ENCODE measurements at regions not wholly inside any gene's neighbourhood (a gene's known extent, or its start where the extent isn't known, plus 50 kb on each side); places are given as distances from the start of the nearest gene placed in this dataset.

DNA sequence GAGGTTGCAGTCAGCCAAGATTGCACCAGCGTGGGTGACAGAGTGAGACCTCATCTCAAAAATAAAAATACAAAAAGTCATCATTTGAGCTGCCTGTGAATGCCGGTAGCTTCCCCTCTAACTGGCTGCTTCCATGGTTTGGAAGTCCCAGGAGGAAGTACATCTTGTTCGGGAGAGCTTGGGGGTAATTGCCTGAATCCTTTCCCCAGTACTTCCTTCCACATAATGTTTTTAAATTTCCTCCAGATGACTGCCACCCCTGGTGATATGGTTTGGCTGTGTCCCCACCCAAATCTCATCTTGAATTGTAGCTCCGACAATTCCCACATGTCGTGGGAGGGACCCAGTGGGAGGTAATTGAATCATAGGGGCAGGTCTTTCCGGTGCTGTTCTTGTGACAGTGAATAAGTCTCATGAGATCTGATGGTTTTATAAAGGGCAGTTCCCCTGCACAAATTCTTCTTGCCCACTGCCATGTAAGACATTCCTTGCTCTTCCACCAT lies 87.2 kb downstream of the SPRING1 start:
- no peak overlapping the region for H3K4me3 ChIP-seq (ENCODE audit: low read depth, low read length)

DNA sequence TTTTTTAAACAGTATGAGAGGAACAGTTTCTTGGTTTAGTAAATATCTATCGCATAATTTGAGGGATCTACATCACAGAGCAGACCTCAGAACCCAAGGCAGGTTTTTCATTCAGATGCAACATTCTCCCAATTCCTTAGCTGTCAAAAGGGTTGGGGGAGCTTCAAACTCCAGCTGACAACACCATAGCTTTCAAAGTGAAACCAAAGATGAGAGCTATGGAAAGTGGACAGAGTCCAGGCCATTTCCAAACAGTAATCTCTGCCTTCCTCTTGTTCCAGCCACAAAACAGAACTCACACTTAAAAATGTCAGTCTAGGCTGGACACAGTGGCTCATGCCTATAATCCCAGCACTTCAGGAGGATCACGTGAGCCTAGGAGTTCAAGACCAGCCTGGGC lies 87.8 kb downstream of the SPRING1 start:
- H3K4me3 ChIP-seq (ENCODE audit: low read depth, low read length), result peak overlapping the region; percentile 17; the same call in 1 of the 2 replicates
- TF ChIP-seq, protein P1, sequence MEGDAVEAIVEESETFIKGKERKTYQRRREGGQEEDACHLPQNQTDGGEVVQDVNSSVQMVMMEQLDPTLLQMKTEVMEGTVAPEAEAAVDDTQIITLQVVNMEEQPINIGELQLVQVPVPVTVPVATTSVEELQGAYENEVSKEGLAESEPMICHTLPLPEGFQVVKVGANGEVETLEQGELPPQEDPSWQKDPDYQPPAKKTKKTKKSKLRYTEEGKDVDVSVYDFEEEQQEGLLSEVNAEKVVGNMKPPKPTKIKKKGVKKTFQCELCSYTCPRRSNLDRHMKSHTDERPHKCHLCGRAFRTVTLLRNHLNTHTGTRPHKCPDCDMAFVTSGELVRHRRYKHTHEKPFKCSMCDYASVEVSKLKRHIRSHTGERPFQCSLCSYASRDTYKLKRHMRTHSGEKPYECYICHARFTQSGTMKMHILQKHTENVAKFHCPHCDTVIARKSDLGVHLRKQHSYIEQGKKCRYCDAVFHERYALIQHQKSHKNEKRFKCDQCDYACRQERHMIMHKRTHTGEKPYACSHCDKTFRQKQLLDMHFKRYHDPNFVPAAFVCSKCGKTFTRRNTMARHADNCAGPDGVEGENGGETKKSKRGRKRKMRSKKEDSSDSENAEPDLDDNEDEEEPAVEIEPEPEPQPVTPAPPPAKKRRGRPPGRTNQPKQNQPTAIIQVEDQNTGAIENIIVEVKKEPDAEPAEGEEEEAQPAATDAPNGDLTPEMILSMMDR (IDR thresholded peaks at IDR 0.05; ENCODE audit: low read depth, low read length), result no peak

More for the DNA sequence above, 87.2 kb downstream of the SPRING1 start:
- TF ChIP-seq, protein P1 (IDR thresholded peaks at IDR 0.05; ENCODE audit: low read depth, low read length), result no peak

DNA sequence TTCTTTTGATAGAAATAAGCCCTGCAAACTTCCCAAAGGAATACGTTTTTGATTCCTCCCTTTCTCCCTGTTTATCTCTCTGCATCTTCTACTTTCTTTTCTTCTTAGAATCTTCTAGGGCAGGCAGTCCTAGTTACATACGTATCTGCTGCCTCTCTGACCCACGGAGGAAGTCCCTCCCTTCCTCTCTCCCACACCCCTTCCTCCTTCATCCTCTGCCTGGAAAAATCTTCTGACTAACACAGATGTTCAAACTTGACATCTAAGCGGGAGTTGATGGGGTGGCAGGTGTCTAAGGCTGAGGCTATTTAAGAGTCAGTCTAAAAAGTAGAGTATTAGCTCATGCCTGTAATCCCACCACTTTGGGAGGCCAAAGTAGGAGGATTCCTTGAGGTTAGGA lies 88.6 kb downstream of the MAP1LC3B2 start:
- H3K4me3 ChIP-seq (ENCODE audit: low read depth, low read length), result no peak overlapping the region
- TF ChIP-seq, protein P1 (IDR thresholded peaks at IDR 0.05; ENCODE audit: low read depth, low read length), result no peak

DNA sequence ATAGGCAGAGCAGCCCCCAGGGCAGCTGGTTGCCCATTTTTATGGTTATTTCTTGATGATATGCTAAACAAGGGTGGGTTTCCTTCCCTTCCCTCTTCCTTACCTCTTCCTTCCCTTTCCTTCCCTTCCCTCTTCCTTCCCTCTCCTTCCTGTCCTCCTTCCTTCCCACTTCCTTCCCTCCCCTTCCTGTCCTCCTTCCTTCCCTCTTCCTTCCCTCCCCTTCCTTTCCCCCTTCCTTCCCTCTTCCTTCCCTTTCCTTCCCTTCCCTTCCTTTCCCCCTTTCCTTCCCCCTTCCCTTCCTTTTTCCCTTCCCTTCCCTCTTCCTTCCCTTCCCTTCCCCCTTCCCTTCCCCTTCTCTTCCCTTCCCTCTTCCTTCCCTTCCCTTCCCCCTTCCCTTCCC lies 87.7 kb downstream of the MAP1LC3B2 start:
- TF ChIP-seq, protein P1 (IDR thresholded peaks at IDR 0.05; ENCODE audit: low read depth, low read length), result no peak

DNA sequence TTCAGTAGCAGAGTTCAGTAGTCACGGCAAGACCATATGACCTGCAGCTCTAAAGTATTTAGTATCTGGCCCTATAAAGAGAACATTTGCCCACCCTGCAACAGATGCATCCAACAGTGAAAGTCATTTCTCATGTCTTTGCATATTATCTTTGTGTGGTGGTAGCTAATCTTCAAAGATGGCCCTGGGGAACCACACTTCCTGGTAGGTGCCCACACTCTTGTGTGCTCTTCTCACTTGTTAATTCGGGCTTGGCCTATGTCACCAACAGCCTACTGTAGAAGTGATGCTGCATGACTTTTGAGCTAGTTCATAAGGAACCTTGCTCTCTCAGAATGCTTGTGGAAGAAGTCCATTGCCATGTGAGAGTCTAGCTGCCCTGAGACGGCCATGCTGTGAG lies 85.6 kb downstream of the MAP1LC3B2 start:
- TF ChIP-seq, protein P1 (IDR thresholded peaks at IDR 0.05; ENCODE audit: low read depth, low read length), result no peak
- H3K4me3 ChIP-seq (ENCODE audit: low read depth, low read length), result no peak overlapping the region

More for the DNA sequence above, 87.7 kb downstream of the MAP1LC3B2 start:
- H3K4me3 ChIP-seq (ENCODE audit: low read depth, low read length), result no peak overlapping the region

DNA sequence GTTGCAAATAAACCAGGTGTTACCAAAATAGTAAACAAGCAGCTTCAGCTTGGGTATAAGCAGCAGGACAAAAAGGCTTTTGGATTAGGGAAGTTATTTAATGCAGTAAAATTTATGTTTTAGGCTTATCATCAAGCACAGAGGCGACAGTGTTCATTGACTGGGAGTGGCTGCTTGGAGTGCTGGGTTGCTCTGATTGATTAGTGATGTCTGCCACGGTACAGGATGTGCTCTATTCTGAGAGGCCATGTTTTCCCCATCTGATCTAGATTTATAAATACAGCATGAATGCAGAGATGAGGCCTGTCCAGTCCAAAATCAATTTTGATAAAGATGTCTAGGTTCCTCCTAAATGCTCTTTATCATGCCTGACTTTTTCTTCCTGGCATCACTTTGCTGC lies 83.5 kb downstream of the MAP1LC3B2 start:
- TF ChIP-seq, protein P1 (IDR thresholded peaks at IDR 0.05; ENCODE audit: low read depth, low read length), result no peak
- H3K4me3 ChIP-seq (ENCODE audit: low read depth, low read length), result no peak overlapping the region

DNA sequence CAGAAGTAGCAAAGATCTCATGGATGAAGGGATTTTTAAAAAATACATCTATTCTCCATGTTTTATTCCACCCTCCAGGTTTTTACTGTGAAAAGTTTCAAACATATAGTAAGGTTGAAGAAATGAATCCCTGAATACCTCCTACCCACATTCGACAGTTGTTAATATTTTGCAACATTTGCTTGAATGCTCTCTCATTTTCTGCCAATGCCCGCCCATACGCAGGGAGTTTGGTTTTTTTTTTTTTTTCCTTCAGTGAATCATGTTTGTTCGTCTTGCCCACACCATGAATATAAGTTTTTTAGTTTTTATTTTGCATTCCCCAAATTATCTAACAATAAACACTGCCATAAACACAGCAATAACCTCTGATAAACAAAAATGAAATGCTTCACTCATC lies 82.9 kb downstream of the MAP1LC3B2 start:
- H3K4me3 ChIP-seq (ENCODE audit: low read depth, low read length), result no peak overlapping the region
- TF ChIP-seq, protein P1 (IDR thresholded peaks at IDR 0.05; ENCODE audit: low read depth, low read length), result no peak

Data from WI38 (cell line).